H1 (cell line): ENCODE measurements at regions not wholly inside any gene's neighbourhood (a gene's known extent, or its start where the extent isn't known, plus 50 kb on each side); places are given as distances from the start of the nearest gene placed in this dataset.

Source experiments
- CBX5 ChIP-seq: fragments of 300-800, 300-1000 bp; sonication (generic); IDR thresholded peaks from 2 replicates; pipeline ENCODE4 v1.7.1; 2016; ENCODE audit warnings: antibody characterized with exemption, low read length, low read depth
- CTBP2 ChIP-seq: IDR thresholded peaks from 2 replicates; pipeline ENCODE4 v1.7.0; 2011; ENCODE audit warnings: borderline replicate concordance, mild to moderate bottlenecking, moderate library complexity, mixed read lengths, low read length; ENCODE audit not compliant: insufficient read depth, insufficient read length
- CTCF ChIP-seq, 3 experiments: IDR thresholded peaks; 1 replicate in 2 of 3; 2 replicates in 1 of 3; pipeline versions ENCODE4 v1.5.1 to v1.6.1; 2011; ENCODE audit warnings: low read length in 3 of 3, mild to moderate bottlenecking in 3 of 3, inconsistent platforms in 2 of 3, low read depth in 1 of 3, moderate library complexity in 1 of 3; ENCODE audit not compliant: insufficient read depth in 1 of 3; ENCODE audit errors: control extremely low read depth in 1 of 3
- HDAC6 ChIP-seq: IDR thresholded peaks from one replicate; pipeline ENCODE4 v1.7.1; 2012; ENCODE audit warnings: low read depth, mild to moderate bottlenecking, inconsistent platforms, low read length, moderate library complexity
- JUN ChIP-seq: IDR thresholded peaks from 2 replicates; pipeline ENCODE4 v1.6.1; 2011; ENCODE audit warnings: low read depth, mild to moderate bottlenecking, improper control_type of control experiment, low read length

- TF ChIP-seq CTCF (IDR thresholded peaks at IDR 0.05; ENCODE audit: control extremely low read depth in 1 of 3, insufficient read depth in 1 of 3, low read depth in 1 of 3, low read length in 3 of 3) (no peak), CBX5 (no peak), CTBP2 (no peak), JUN (no peak), HDAC6 (no peak)
- TF ChIP-seq, all 59 proteins: peak for 0
These were observed 59.6 kb upstream of the CDK13 start (continued) for GRCh38 chr7:39890411-39890810.
